SK-N-SH (cell line): ENCODE measurements at regions not wholly inside any gene's neighbourhood (a gene's known extent, or its start where the extent isn't known, plus 50 kb on each side); places are given as distances from the start of the nearest gene placed in this dataset.

Source experiments
- CTCF ChIA-PET: fragments of 300-600, 350-600 bp; formaldehyde crosslinking; extraction: SDS; loops from one replicate; lab custom pipeline; 2021; lab: Yijun Ruan, JAX
- POLR2A ChIA-PET: fragments of 350-600 bp; sonication (Branson Sonifier 250); formaldehyde crosslinking; extraction: SDS; loops from one replicate; lab custom pipeline; 2020; ENCODE audit warnings: antibody characterized with exemption, inconsistent platforms; lab: Yijun Ruan, JAX
- DNase-seq: peaks from one replicate; pipeline ENCODE4 v3.0.0; 2012
- H2AFZ ChIP-seq: fragments of 200-600 bp; sonication (generic); 2 replicates; pipeline ENCODE4 v1.8.1; 2016; ENCODE audit warnings: antibody characterized with exemption, mild to moderate bottlenecking, low read depth
- H3F3A ChIP-seq: fragments of 200-600 bp; sonication (generic); replicated peaks from 2 replicates; pipeline ENCODE3; 2016; ENCODE audit warnings: antibody characterized with exemption, mild to moderate bottlenecking; ENCODE audit not compliant: insufficient read depth
- H3K27ac ChIP-seq, 2 experiments: fragments of 200-500 bp in 1 of 2; fragments of 200-600 bp in 1 of 2; sonication (Bioruptor generic) in 1 of 2; sonication (generic), shearing (Covaris generic) in 1 of 2; 2 replicates each; pipeline versions ENCODE4 v1.5.1 to v1.6.1; 2014 to 2016; ENCODE audit warnings: low read depth in 2 of 2, inconsistent platforms in 1 of 2, low read length in 1 of 2, mild to moderate bottlenecking in 1 of 2, mixed read lengths in 1 of 2
- H3K27me3 ChIP-seq: fragments of 200-600 bp; sonication (generic), shearing (Covaris generic); 2 replicates; pipeline ENCODE4 v1.6.1; 2016; ENCODE audit warnings: mixed run types; ENCODE audit not compliant: insufficient read depth
- H3K36me3 ChIP-seq, 2 experiments: fragments of 200-500 bp in 1 of 2; fragments of 200-600 bp in 1 of 2; sonication (Bioruptor generic) in 1 of 2; sonication (generic) in 1 of 2; replicated peaks in 1 of 2; 2 replicates each; pipeline versions ENCODE3 to v1.5.1; 2014 to 2016; ENCODE audit warnings: low read length in 1 of 2, mild to moderate bottlenecking in 1 of 2; ENCODE audit not compliant: insufficient read depth in 2 of 2, control insufficient read depth in 1 of 2
- H3K4me1 ChIP-seq, 2 experiments: fragments of 200-500 bp in 1 of 2; fragments of 200-600 bp in 1 of 2; sonication (Bioruptor generic) in 1 of 2; sonication (generic), shearing (Covaris generic) in 1 of 2; 2 replicates each; pipeline versions ENCODE4 v1.5.1 to v1.6.1; 2014 to 2016; ENCODE audit warnings: low read depth in 1 of 2, low read length in 1 of 2, mixed run types in 1 of 2; ENCODE audit not compliant: insufficient read depth in 2 of 2, control insufficient read depth in 1 of 2
- H3K4me2 ChIP-seq: fragments of 200-600 bp; sonication (generic), shearing (Covaris generic); 2 replicates; pipeline ENCODE4 v1.6.1; 2017; ENCODE audit warnings: mixed run types
- H3K4me3 ChIP-seq, 2 experiments: fragments of 200-500 bp in 1 of 2; fragments of 200-600 bp in 1 of 2; sonication (Bioruptor generic) in 1 of 2; sonication (generic), shearing (Covaris generic) in 1 of 2; 2 replicates each; pipeline versions ENCODE4 v1.5.1 to v1.8.1; 2014 to 2016; ENCODE audit warnings: low read depth in 2 of 2, inconsistent platforms in 1 of 2, low read length in 1 of 2, mild to moderate bottlenecking in 1 of 2, mixed read lengths in 1 of 2, moderate library complexity in 1 of 2
- H3K79me2 ChIP-seq: fragments of 200-600 bp; sonication (generic); 2 replicates; pipeline ENCODE4 v1.8.1; 2017; ENCODE audit warnings: mild to moderate bottlenecking; ENCODE audit not compliant: insufficient read depth
- H3K9ac ChIP-seq: fragments of 200-600 bp; sonication (generic); 2 replicates; pipeline ENCODE4 v1.6.1; 2017; ENCODE audit warnings: mixed run types
- H3K9me2 ChIP-seq: fragments of 200-600 bp; sonication (generic); 2 replicates; pipeline ENCODE4 v1.6.1; 2017; ENCODE audit warnings: mixed run types
- H3K9me3 ChIP-seq: fragments of 200-600 bp; sonication (generic); 2 replicates; pipeline ENCODE4 v1.6.1; 2017; ENCODE audit warnings: mixed run types, mild to moderate bottlenecking, moderate library complexity
- H4K20me1 ChIP-seq: fragments of 200-600 bp; sonication (generic); 2 replicates; pipeline ENCODE4 v1.6.1; 2017; ENCODE audit warnings: mild to moderate bottlenecking, mixed run types; ENCODE audit not compliant: insufficient read depth
- EZH2phosphoT487 ChIP-seq: fragments of 200-600 bp; sonication (generic); IDR thresholded peaks from 2 replicates; pipeline ENCODE4 v1.6.1; 2017; ENCODE audit warnings: low read depth, mixed run types, mild to moderate bottlenecking, antibody characterized with exemption, moderate library complexity, borderline replicate concordance
- FOSL2 ChIP-seq: IDR thresholded peaks from 2 replicates; pipeline ENCODE4 v1.4.0; 2012; ENCODE audit warnings: low read depth, mild to moderate bottlenecking, moderate library complexity, borderline replicate concordance
- JUND ChIP-seq: IDR thresholded peaks from 2 replicates; pipeline ENCODE4 v1.4.0; 2012
- NFIC ChIP-seq: IDR thresholded peaks from 2 replicates; pipeline ENCODE4 v1.4.0; 2012; ENCODE audit warnings: borderline replicate concordance
- PBX3 ChIP-seq: IDR thresholded peaks from 2 replicates; pipeline ENCODE4; 2012
- POLR2AphosphoS5 ChIP-seq: IDR thresholded peaks from 2 replicates; pipeline ENCODE4 v1.6.1; 2012; ENCODE audit warnings: low read depth, low read length
- RXRA ChIP-seq: IDR thresholded peaks from 2 replicates; pipeline ENCODE4 v1.4.0; 2012; ENCODE audit warnings: low read depth, mild to moderate bottlenecking, borderline replicate concordance
- ZBTB33 ChIP-seq: IDR thresholded peaks from 2 replicates; pipeline ENCODE4 v1.4.0; 2012; ENCODE audit warnings: low read depth, borderline replicate concordance
- WGBS: methylation state at CpG from one replicate; pipeline ENCODE4 v1.1.6; 2017; ENCODE audit warnings: low lambda C conversion rate; 5-methylcytosine and 5-hydroxymethylcytosine counted together
- TF ChIP-seq, protein P1 (sequence below): fragments of 150-350 bp; IDR thresholded peaks from 2 replicates; pipeline ENCODE4 v1.6.1; 2017; ENCODE audit warnings: antibody characterized with exemption, low read length, low read depth, borderline replicate concordance
- TF ChIP-seq, protein P2 (sequence below): IDR thresholded peaks from 2 replicates; pipeline ENCODE4 v1.4.0; 2012; ENCODE audit warnings: low read depth

GRCh38 chrX:97672138-97672537 lies 788.4 kb downstream of the RPA4 start:
- Histone ChIP-seq H3K27me3 (no peaks in the 10 kb centered on the region), H3K9ac (no peak overlapping the region), H3K27ac (no peak overlapping the region), H3K9me3 (no peaks in the 10 kb centered on the region), H3K9me2 (no peaks in the 10 kb centered on the region), H3K79me2 (no peaks in the 10 kb centered on the region), H2AFZ (no peak overlapping the region), H3K4me3 (no peak overlapping the region), H3K36me3 (no peaks in the 10 kb centered on the region), H4K20me1 (no peaks in the 10 kb centered on the region), H3K4me2 (no peak overlapping the region), H3K4me1 (no peaks in the 10 kb centered on the region; a peak in 1 of 4 replicates), H3F3A (no peaks in the 10 kb centered on the region)
- CTCF ChIA-PET: no interaction called here
- 46% methylated on average over 5 of the region's 5 CpGs for WGBS
- TF ChIP-seq POLR2AphosphoS5: no peak
- TF ChIP-seq FOSL2: no peak
- TF ChIP-seq JUND: no peak
- TF ChIP-seq, protein P1, sequence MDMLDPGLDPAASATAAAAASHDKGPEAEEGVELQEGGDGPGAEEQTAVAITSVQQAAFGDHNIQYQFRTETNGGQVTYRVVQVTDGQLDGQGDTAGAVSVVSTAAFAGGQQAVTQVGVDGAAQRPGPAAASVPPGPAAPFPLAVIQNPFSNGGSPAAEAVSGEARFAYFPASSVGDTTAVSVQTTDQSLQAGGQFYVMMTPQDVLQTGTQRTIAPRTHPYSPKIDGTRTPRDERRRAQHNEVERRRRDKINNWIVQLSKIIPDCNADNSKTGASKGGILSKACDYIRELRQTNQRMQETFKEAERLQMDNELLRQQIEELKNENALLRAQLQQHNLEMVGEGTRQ: no peak
- TF ChIP-seq, protein P2, sequence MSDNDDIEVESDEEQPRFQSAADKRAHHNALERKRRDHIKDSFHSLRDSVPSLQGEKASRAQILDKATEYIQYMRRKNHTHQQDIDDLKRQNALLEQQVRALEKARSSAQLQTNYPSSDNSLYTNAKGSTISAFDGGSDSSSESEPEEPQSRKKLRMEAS: no peak
- TF ChIP-seq RXRA: no peak
- TF ChIP-seq EZH2phosphoT487: no peak
- no peak for TF ChIP-seq NFIC
- no peak for TF ChIP-seq PBX3
- POLR2A ChIA-PET: no interaction called here
- DNase-seq: no peak

GRCh38 chrX:97672608-97673007 lies 788.9 kb downstream of the RPA4 start:
- no peaks in the 10 kb centered on the region for H4K20me1 ChIP-seq
- 30% methylated on average over 2 of the region's 2 CpGs for WGBS
- H3K4me2 ChIP-seq: no peak overlapping the region
- H3K79me2 ChIP-seq: no peaks in the 10 kb centered on the region
- ChIA-PET POLR2A (no interaction called here), CTCF (no interaction called here)
- no peaks in the 10 kb centered on the region for H3K9me3 ChIP-seq
- H2AFZ ChIP-seq: no peak overlapping the region
- TF ChIP-seq ZBTB33: no peak
- TF ChIP-seq, all 33 proteins: peak for 0
- Histone ChIP-seq H3K27ac (no peak overlapping the region), H3K4me1 (no peaks in the 10 kb centered on the region; a peak in 1 of 4 replicates), H3K36me3 (no peaks in the 10 kb centered on the region), H3K9ac (no peak overlapping the region), H3K9me2 (no peaks in the 10 kb centered on the region), H3K27me3 (no peaks in the 10 kb centered on the region), H3K4me3 (no peak overlapping the region), H3F3A (no peaks in the 10 kb centered on the region)
- no peak for DNase-seq
